Activated naive CD4-positive, alpha-beta T cell treated with Interleukin-2 at 50 U/mL for 16 hours (primary cell): ENCODE measurements at regions not wholly inside any gene's neighbourhood (a gene's known extent, or its start where the extent isn't known, plus 50 kb on each side); places are given as distances from the start of the nearest gene placed in this dataset.
"Not testable (repeated sequence)": the region's sequence is repeated elsewhere in the genome, so short reads cannot be mapped to it uniquely, and the experiment has no call there.

Experiments
- DNase-seq: peaks from one replicate; pipeline ENCODE4 v3.0.0-alpha.2; 2020

GRCh38 chr15:22684786-22685185 is 101.7 kb upstream of the NIPA1 start:
- DNase-seq = not testable (repeated sequence)

- DNase-seq = not testable (repeated sequence)
Observed at GRCh38 chr15:22699881-22700280, 86.6 kb upstream of the NIPA1 start.

GRCh38 chr15:22710831-22711341 is 75.6 kb upstream of the NIPA1 start:
- not testable (repeated sequence) for DNase-seq

GRCh38 chr15:22713933-22714332 is 72.5 kb upstream of the NIPA1 start:
- DNase-seq = not testable (repeated sequence)

GRCh38 chr15:22714358-22715132 is 71.9 kb upstream of the NIPA1 start:
- not testable (repeated sequence) for DNase-seq

- not testable (repeated sequence) for DNase-seq
Observed at GRCh38 chr15:22715133-22715845, 71.2 kb upstream of the NIPA1 start.

- not testable (repeated sequence) for DNase-seq
Observed at GRCh38 chr15:22719980-22720379, 66.5 kb upstream of the NIPA1 start.

- not testable (repeated sequence) for DNase-seq
Observed at GRCh38 chr15:22726104-22726503, 60.3 kb upstream of the NIPA1 start.

- DNase-seq = not testable (repeated sequence)
Observed at GRCh38 chr15:22735067-22735466, 51.4 kb upstream of the NIPA1 start.

GRCh38 chr15:22735781-22736180 is 50.7 kb upstream of the NIPA1 start:
- DNase-seq = no peak

GRCh38 chr15:22736200-22736599 is 50.2 kb upstream of the NIPA1 start:
- DNase-seq = not testable (repeated sequence)
